ENCODE measurements at regions not wholly inside any gene's neighbourhood (a gene's known extent, or its start where the extent isn't known, plus 50 kb on each side); places are given as distances from the start of the nearest gene placed in this dataset.

GRCh38 chr2:181396256-181397123 is 60.7 kb upstream of the ITGA4 start:
- no peaks in the 10 kb centered on the region for H3K27me3 ChIP-seq
- WGBS, 2 donors: 51 to 69% methylated on average over 6 of the region's 6 CpGs
- no peaks in the 10 kb centered on the region for H3K36me3 ChIP-seq
- H3K9me3 ChIP-seq: no peaks in the 10 kb centered on the region
- no peak for TF ChIP-seq CTCF (IDR thresholded peaks at IDR 0.05)
- FAIRE-seq (no peak), DNase-seq (no peak), ATAC-seq (no peak)
- no peak overlapping the region for H3K27ac ChIP-seq
- no peaks in the 10 kb centered on the region for H3K4me1 ChIP-seq
- no peak overlapping the region for H3K4me3 ChIP-seq
- intact Hi-C loops (cut with DNase I): no loop called here

- no peaks in the 10 kb centered on the region for H3K4me1 ChIP-seq
- FAIRE-seq (no peak), ATAC-seq (no peak), DNase-seq (no peak)
- H3K27ac ChIP-seq: no peak overlapping the region
- 69 to 85% methylated on average over 4 of the region's 4 CpGs for WGBS, 2 donors
- no peaks in the 10 kb centered on the region for H3K27me3 ChIP-seq
- intact Hi-C loops (cut with DNase I): no loop called here
- H3K4me3 ChIP-seq: no peak overlapping the region
- TF ChIP-seq CTCF (IDR thresholded peaks at IDR 0.05): no peak
- H3K9me3 ChIP-seq: no peaks in the 10 kb centered on the region
- H3K36me3 ChIP-seq: no peaks in the 10 kb centered on the region
Measured at GRCh38 chr2:181397331-181397730, 59.9 kb upstream of the ITGA4 start.

GRCh38 chr2:181398000-181398399 is 59.2 kb upstream of the ITGA4 start:
- H3K9me3 ChIP-seq: no peaks in the 10 kb centered on the region
- FAIRE-seq: no peak
- no peak for TF ChIP-seq CTCF (IDR thresholded peaks at IDR 0.05)

GRCh38 chr2:181399027-181399426 is 58.2 kb upstream of the ITGA4 start:
- DNase-seq (no peak), FAIRE-seq (no peak), ATAC-seq (no peak)
- intact Hi-C loops (cut with DNase I): no loop called here
- 59 to 77% methylated on average over 4 of the region's 4 CpGs for WGBS, 2 donors
- no peaks in the 10 kb centered on the region for H3K9me3 ChIP-seq
- H3K27ac ChIP-seq: no peak overlapping the region
- H3K36me3 ChIP-seq: no peaks in the 10 kb centered on the region
- no peaks in the 10 kb centered on the region for H3K27me3 ChIP-seq
- no peaks in the 10 kb centered on the region for H3K4me1 ChIP-seq
- no peak for TF ChIP-seq CTCF (IDR thresholded peaks at IDR 0.05)
- H3K4me3 ChIP-seq: no peak overlapping the region

More at GRCh38 chr2:181398000-181398399, 59.2 kb upstream of the ITGA4 start:
- Histone ChIP-seq H3K4me3 (no peak overlapping the region), H3K4me1 (no peaks in the 10 kb centered on the region), H3K36me3 (no peaks in the 10 kb centered on the region), H3K27ac (no peak overlapping the region), H3K27me3 (no peaks in the 10 kb centered on the region)
- ATAC-seq: no peak
- 58 to 68% methylated on average over 1 of the region's 1 CpG for WGBS, 2 donors
- intact Hi-C loops (cut with DNase I): no loop called here
- no peak for DNase-seq

GRCh38 chr2:181404472-181404871 is 52.7 kb upstream of the ITGA4 start:
- no peaks in the 10 kb centered on the region for H3K4me1 ChIP-seq
- no peak for TF ChIP-seq CTCF (IDR thresholded peaks at IDR 0.05)
- H3K9me3 ChIP-seq: no peaks in the 10 kb centered on the region
- no peak overlapping the region for H3K4me3 ChIP-seq
- DNase-seq (no peak), FAIRE-seq (no peak), ATAC-seq (no peak)
- intact Hi-C loops (cut with DNase I): no loop called here
- no peaks in the 10 kb centered on the region for H3K36me3 ChIP-seq
- 53 to 83% methylated on average over 1 of the region's 1 CpG for WGBS, 2 donors
- no peak overlapping the region for H3K27ac ChIP-seq
- no peaks in the 10 kb centered on the region for H3K27me3 ChIP-seq
